Panc1 (cell line): ENCODE measurements at regions not wholly inside any gene's neighbourhood (a gene's known extent, or its start where the extent isn't known, plus 50 kb on each side); places are given as distances from the start of the nearest gene placed in this dataset.

Source experiments
- ATAC-seq: fragments of 200-7000 bp; cut with Tn5 transposase; 2 replicates; pipeline ENCODE4 v1.9.1; 2020; ENCODE audit warnings: mild to moderate bottlenecking, moderate library complexity
- BruUV-seq: library from RNA; stranded (reverse); fragments of 400-500 nt; replicated peaks from 2 replicates; lab custom pipeline; 2021; lab: Mats Ljungman, UMichigan
- CTCF ChIA-PET: fragments of 300-600 bp; sonication (Branson Sonifier 250); formaldehyde crosslinking; loops from one replicate; lab custom pipeline; 2022; ENCODE audit warnings: antibody characterized with exemption; lab: Charles Lee
- POLR2A ChIA-PET: fragments of 300-600 bp; sonication (Branson Sonifier 250); formaldehyde crosslinking; loops from one replicate; lab custom pipeline; 2022; ENCODE audit warnings: antibody characterized with exemption; lab: Charles Lee
- DNase-seq: peaks from one replicate; pipeline ENCODE4 v3.0.0-alpha.2; 2010; ENCODE audit warnings: low read depth, low spot score
- H3K27ac ChIP-seq: 2 replicates; pipeline ENCODE4 v1.5.1; 2011; ENCODE audit warnings: mild to moderate bottlenecking, low read length, inconsistent platforms
- H3K27me3 ChIP-seq: fragments of 200-500 bp; sonication (Bioruptor generic); 2 replicates; pipeline ENCODE4 v1.6.0; 2014; ENCODE audit warnings: low read length, inconsistent platforms; ENCODE audit not compliant: control insufficient read depth, insufficient read depth
- H3K36me3 ChIP-seq: fragments of 200-500 bp; sonication (Bioruptor generic); 2 replicates; pipeline ENCODE4 v1.5.1; 2014; ENCODE audit warnings: inconsistent platforms, mild to moderate bottlenecking, low read length, moderate library complexity; ENCODE audit not compliant: control insufficient read depth, insufficient read depth
- H3K4me1 ChIP-seq: 2 replicates; pipeline ENCODE4 v1.5.1; 2011; ENCODE audit warnings: inconsistent platforms, mild to moderate bottlenecking, low read length, moderate library complexity; ENCODE audit not compliant: control insufficient read depth, insufficient read depth
- H3K4me3 ChIP-seq, 2 experiments: 2 replicates each; pipeline ENCODE4 v1.5.1; 2011 to 2012; ENCODE audit warnings: low read depth in 2 of 2, low read length in 2 of 2, mild to moderate bottlenecking in 2 of 2, inconsistent platforms in 1 of 2, moderate library complexity in 1 of 2
- H3K9me3 ChIP-seq: fragments of 200-500 bp; sonication (Bioruptor generic); 2 replicates; pipeline ENCODE4 v1.5.1; 2014; ENCODE audit warnings: low read depth, mild to moderate bottlenecking, inconsistent platforms, low read length, moderate library complexity; ENCODE audit not compliant: control insufficient read depth, insufficient read depth
- POLR2AphosphoS5 ChIP-seq: IDR thresholded peaks from 2 replicates; pipeline ENCODE4 v1.6.1; 2012; ENCODE audit warnings: mild to moderate bottlenecking, low read depth, low read length, moderate library complexity
- TCF7L2 ChIP-seq: IDR thresholded peaks from 2 replicates; pipeline ENCODE4 v1.6.1; 2011; ENCODE audit warnings: mild to moderate bottlenecking, low read depth, low read length, inconsistent platforms
- in situ Hi-C: cut with HindIII; loops from 2 replicates; pipeline ENCODE4 v1.10.0; 2016; ENCODE audit warnings: low sequenced_read_pairs, low pct_unique_long_range_greater_than_20kb
- intact Hi-C: fragments of 100-400 bp; cut with micrococcal nuclease; formaldehyde crosslinking; loops from one replicate; pipeline ENCODE4 v1.10.0; 2022; ENCODE audit not compliant: unreplicated experiment
- TF ChIP-seq, protein P1 (sequence below): fragments of 450-650 bp; IDR thresholded peaks from 2 replicates; pipeline ENCODE4 v1.5.1; 2017; ENCODE audit warnings: mild to moderate bottlenecking
- TF ChIP-seq, protein P2 (sequence below), 2 experiments: IDR thresholded peaks; 2 replicates each; pipeline ENCODE4 v1.6.1; 2011 to 2012; ENCODE audit warnings: low read depth in 2 of 2, control low read depth in 1 of 2, low read length in 1 of 2, mild to moderate bottlenecking in 1 of 2, moderate library complexity in 1 of 2; ENCODE audit not compliant: insufficient read depth in 1 of 2

DNA sequence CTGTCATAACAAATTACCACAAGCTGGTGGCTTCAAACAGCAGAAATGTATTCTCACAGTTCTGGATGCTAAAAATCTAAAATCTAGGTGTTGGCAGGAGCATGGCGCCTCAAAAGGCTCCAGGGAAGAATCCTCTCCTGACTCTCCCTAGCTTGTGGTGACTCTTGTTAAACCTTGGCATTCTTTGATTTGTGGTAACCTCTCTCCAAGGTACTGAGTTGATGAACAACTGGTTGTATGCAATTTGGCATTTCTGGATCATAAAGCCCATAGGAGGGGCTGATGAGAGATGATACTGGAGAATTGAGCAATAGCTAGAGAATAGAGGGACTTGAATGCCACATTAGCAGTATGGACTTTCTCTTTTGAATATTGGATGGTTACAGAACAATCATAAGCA is 821.8 kb downstream of the TBL1XR1 start:
- in situ Hi-C loops, result no loop called here

DNA sequence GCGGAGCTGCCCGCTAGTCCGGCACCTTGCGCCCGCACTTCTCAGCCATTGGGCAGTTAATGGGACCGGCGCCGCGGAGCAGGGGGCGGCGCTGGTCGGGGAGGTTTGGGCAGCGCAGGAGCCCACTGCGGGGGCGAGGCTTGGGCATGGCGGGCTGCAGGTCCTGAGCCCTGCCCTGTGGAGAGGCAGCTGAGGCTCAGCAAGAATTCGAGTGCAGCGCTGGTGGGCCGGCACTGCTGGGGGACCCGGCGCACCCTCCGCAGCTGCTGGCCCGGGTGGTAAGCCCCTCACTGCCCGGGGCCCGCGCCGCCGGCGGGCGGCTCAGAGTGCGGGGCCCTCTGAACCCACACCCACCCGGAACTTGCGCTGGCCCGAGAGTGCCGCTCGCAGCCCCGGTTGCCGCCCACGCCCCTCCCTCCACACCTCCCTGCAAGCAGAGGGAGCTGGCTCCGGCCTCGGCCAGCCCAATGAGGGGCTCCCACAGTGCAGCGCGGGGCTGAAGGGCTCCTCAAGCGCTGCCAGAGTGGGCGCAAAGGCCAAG is 835.0 kb downstream of the TBL1XR1 start:
- DNase-seq (no peak), ATAC-seq (no peak)
- Histone ChIP-seq H3K4me1 (no peaks in the 10 kb centered on the region), H3K9me3 (peaks cover 9% of the 10 kb centered on the region; the same call in 1 of the 2 replicates), H3K27ac (no peak overlapping the region), H3K27me3 (no peaks in the 10 kb centered on the region), H3K4me3 (no peak overlapping the region), H3K36me3 (no peaks in the 10 kb centered on the region)
- POLR2A ChIA-PET, result no interaction called here
- intact Hi-C loops (no loop called here), in situ Hi-C loops (no loop called here)
- CTCF ChIA-PET, result no interaction called here
- no TSS peak for BruUV-seq
- TF ChIP-seq, protein P1, sequence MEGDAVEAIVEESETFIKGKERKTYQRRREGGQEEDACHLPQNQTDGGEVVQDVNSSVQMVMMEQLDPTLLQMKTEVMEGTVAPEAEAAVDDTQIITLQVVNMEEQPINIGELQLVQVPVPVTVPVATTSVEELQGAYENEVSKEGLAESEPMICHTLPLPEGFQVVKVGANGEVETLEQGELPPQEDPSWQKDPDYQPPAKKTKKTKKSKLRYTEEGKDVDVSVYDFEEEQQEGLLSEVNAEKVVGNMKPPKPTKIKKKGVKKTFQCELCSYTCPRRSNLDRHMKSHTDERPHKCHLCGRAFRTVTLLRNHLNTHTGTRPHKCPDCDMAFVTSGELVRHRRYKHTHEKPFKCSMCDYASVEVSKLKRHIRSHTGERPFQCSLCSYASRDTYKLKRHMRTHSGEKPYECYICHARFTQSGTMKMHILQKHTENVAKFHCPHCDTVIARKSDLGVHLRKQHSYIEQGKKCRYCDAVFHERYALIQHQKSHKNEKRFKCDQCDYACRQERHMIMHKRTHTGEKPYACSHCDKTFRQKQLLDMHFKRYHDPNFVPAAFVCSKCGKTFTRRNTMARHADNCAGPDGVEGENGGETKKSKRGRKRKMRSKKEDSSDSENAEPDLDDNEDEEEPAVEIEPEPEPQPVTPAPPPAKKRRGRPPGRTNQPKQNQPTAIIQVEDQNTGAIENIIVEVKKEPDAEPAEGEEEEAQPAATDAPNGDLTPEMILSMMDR, result no peak
- TF ChIP-seq TCF7L2, result no peak
- TF ChIP-seq, protein P2, sequence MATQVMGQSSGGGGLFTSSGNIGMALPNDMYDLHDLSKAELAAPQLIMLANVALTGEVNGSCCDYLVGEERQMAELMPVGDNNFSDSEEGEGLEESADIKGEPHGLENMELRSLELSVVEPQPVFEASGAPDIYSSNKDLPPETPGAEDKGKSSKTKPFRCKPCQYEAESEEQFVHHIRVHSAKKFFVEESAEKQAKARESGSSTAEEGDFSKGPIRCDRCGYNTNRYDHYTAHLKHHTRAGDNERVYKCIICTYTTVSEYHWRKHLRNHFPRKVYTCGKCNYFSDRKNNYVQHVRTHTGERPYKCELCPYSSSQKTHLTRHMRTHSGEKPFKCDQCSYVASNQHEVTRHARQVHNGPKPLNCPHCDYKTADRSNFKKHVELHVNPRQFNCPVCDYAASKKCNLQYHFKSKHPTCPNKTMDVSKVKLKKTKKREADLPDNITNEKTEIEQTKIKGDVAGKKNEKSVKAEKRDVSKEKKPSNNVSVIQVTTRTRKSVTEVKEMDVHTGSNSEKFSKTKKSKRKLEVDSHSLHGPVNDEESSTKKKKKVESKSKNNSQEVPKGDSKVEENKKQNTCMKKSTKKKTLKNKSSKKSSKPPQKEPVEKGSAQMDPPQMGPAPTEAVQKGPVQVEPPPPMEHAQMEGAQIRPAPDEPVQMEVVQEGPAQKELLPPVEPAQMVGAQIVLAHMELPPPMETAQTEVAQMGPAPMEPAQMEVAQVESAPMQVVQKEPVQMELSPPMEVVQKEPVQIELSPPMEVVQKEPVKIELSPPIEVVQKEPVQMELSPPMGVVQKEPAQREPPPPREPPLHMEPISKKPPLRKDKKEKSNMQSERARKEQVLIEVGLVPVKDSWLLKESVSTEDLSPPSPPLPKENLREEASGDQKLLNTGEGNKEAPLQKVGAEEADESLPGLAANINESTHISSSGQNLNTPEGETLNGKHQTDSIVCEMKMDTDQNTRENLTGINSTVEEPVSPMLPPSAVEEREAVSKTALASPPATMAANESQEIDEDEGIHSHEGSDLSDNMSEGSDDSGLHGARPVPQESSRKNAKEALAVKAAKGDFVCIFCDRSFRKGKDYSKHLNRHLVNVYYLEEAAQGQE (IDR thresholded peaks at IDR 0.05; ENCODE audit: insufficient read depth in 1 of 2, low read depth in 2 of 2, low read length in 1 of 2), result no peak
- no peak for TF ChIP-seq POLR2AphosphoS5

More for the DNA sequence above, 821.8 kb downstream of the TBL1XR1 start:
- TF ChIP-seq, protein P2 (IDR thresholded peaks at IDR 0.05; ENCODE audit: insufficient read depth in 1 of 2, low read depth in 2 of 2, low read length in 1 of 2), result peak in 1 of 2 experiments; percentile 59; a peak in 2 of 4 replicates
- no peak for TF ChIP-seq POLR2AphosphoS5
- intact Hi-C loops, result no loop called here
- ChIA-PET POLR2A (no interaction called here), CTCF (no interaction called here)
- Histone ChIP-seq H3K36me3 (no peaks in the 10 kb centered on the region), H3K4me1 (no peaks in the 10 kb centered on the region), H3K27ac (no peak overlapping the region), H3K4me3 (no peak overlapping the region), H3K27me3 (no peaks in the 10 kb centered on the region), H3K9me3 (no peaks in the 10 kb centered on the region)
- ATAC-seq, result no peak
- BruUV-seq, result no TSS peak
- DNase-seq, result no peak
